ENCODE measurements at regions not wholly inside any gene's neighbourhood (a gene's known extent, or its start where the extent isn't known, plus 50 kb on each side); places are given as distances from the start of the nearest gene placed in this dataset.
A peak's percentile ranks its signal among the peaks of the same experiment; 100 is the strongest.

GRCh38 chr1:229751610-229752009 lies 125.6 kb downstream of the URB2 start:
- POLR2A ChIA-PET: no interaction called here

GRCh38 chr1:229752679-229753078 lies 126.6 kb downstream of the URB2 start:
- Mint-ChIP-seq H3K4me3 (no peak overlapping the region), H3K27me3 (ENCODE audit: low read depth) (no peaks in the 10 kb centered on the region), H3K9me3 (ENCODE audit: insufficient read depth) (no peaks in the 10 kb centered on the region), H3K27ac (no peak overlapping the region), H3K4me1 (ENCODE audit: low read depth) (peaks cover 10% of the 10 kb centered on the region), H3K36me3 (ENCODE audit: low read depth) (no peaks in the 10 kb centered on the region)
- DNase-seq: no peak
- no peak for ATAC-seq
- ChIA-PET POLR2A (no interaction called here), CTCF (no interaction called here)

More at GRCh38 chr1:229751610-229752009, 125.6 kb downstream of the URB2 start:
- CTCF ChIA-PET: no interaction called here
- H3K27me3 Mint-ChIP-seq (ENCODE audit: low read depth): no peaks in the 10 kb centered on the region
- H3K9me3 Mint-ChIP-seq (ENCODE audit: insufficient read depth): no peaks in the 10 kb centered on the region
- ATAC-seq (no peak), DNase-seq (no peak)
- H3K36me3 Mint-ChIP-seq (ENCODE audit: low read depth): no peaks in the 10 kb centered on the region
- H3K4me3 Mint-ChIP-seq: no peak overlapping the region
- H3K4me1 Mint-ChIP-seq (ENCODE audit: low read depth): peaks cover 10% of the 10 kb centered on the region
- no peak overlapping the region for H3K27ac Mint-ChIP-seq

- Mint-ChIP-seq H3K27me3 (ENCODE audit: low read depth) (no peaks in the 10 kb centered on the region), H3K36me3 (ENCODE audit: low read depth) (no peaks in the 10 kb centered on the region), H3K4me1 (ENCODE audit: low read depth) (peaks cover 10% of the 10 kb centered on the region), H3K27ac (peak overlapping the region; percentile 69), H3K4me3 (peak overlapping the region; percentile 19), H3K9me3 (ENCODE audit: insufficient read depth) (no peaks in the 10 kb centered on the region)
- ChIA-PET POLR2A (no interaction called here), CTCF (no interaction called here)
- peak; percentile 55 for ATAC-seq
- DNase-seq: no peak
Observed at GRCh38 chr1:229753764-229754551, 127.9 kb downstream of the URB2 start.

- POLR2A ChIA-PET: no interaction called here
- Mint-ChIP-seq H3K9me3 (ENCODE audit: insufficient read depth) (no peaks in the 10 kb centered on the region), H3K4me3 (no peak overlapping the region), H3K4me1 (ENCODE audit: low read depth) (peaks cover 10% of the 10 kb centered on the region), H3K27ac (no peak overlapping the region), H3K36me3 (ENCODE audit: low read depth) (no peaks in the 10 kb centered on the region), H3K27me3 (ENCODE audit: low read depth) (no peaks in the 10 kb centered on the region)
- CTCF ChIA-PET: no interaction called here
- DNase-seq: no peak
- no peak for ATAC-seq
Observed at GRCh38 chr1:229756666-229757065, 130.6 kb downstream of the URB2 start.

GRCh38 chr1:229757226-229757625 lies 131.2 kb downstream of the URB2 start:
- peaks cover 10% of the 10 kb centered on the region for H3K4me1 Mint-ChIP-seq (ENCODE audit: low read depth)
- ATAC-seq (no peak), DNase-seq (no peak)
- H3K27me3 Mint-ChIP-seq (ENCODE audit: low read depth): no peaks in the 10 kb centered on the region
- no peaks in the 10 kb centered on the region for H3K9me3 Mint-ChIP-seq (ENCODE audit: insufficient read depth)
- CTCF ChIA-PET: no interaction called here
- no peak overlapping the region for H3K27ac Mint-ChIP-seq
- POLR2A ChIA-PET: no interaction called here
- no peak overlapping the region for H3K4me3 Mint-ChIP-seq
- no peaks in the 10 kb centered on the region for H3K36me3 Mint-ChIP-seq (ENCODE audit: low read depth)

- CTCF ChIA-PET: no interaction called here
- H3K36me3 Mint-ChIP-seq (ENCODE audit: low read depth): no peaks in the 10 kb centered on the region
- H3K4me3 Mint-ChIP-seq: no peak overlapping the region
- peaks cover 1% of the 10 kb centered on the region for H3K27me3 Mint-ChIP-seq (ENCODE audit: low read depth)
- H3K27ac Mint-ChIP-seq: no peak overlapping the region
- H3K4me1 Mint-ChIP-seq (ENCODE audit: low read depth): peaks cover 10% of the 10 kb centered on the region
- DNase-seq (no peak), ATAC-seq (no peak)
- H3K9me3 Mint-ChIP-seq (ENCODE audit: insufficient read depth): no peaks in the 10 kb centered on the region
- POLR2A ChIA-PET: no interaction called here
Observed at GRCh38 chr1:229758101-229759036, 132.3 kb downstream of the URB2 start.

- Mint-ChIP-seq H3K36me3 (ENCODE audit: low read depth) (no peaks in the 10 kb centered on the region), H3K4me3 (no peak overlapping the region), H3K27me3 (ENCODE audit: low read depth) (peaks cover 2% of the 10 kb centered on the region), H3K9me3 (ENCODE audit: insufficient read depth) (no peaks in the 10 kb centered on the region), H3K4me1 (ENCODE audit: low read depth) (peaks cover 4% of the 10 kb centered on the region), H3K27ac (no peak overlapping the region)
- CTCF ChIA-PET: no interaction called here
- ATAC-seq: no peak
- no peak for DNase-seq
- POLR2A ChIA-PET: no interaction called here
Observed at GRCh38 chr1:229759037-229759435, 133.0 kb downstream of the URB2 start.

- Mint-ChIP-seq H3K27ac (no peak overlapping the region), H3K36me3 (ENCODE audit: low read depth) (no peaks in the 10 kb centered on the region), H3K9me3 (ENCODE audit: insufficient read depth) (no peaks in the 10 kb centered on the region), H3K27me3 (ENCODE audit: low read depth) (peaks cover 6% of the 10 kb centered on the region), H3K4me3 (no peak overlapping the region), H3K4me1 (ENCODE audit: low read depth) (no peaks in the 10 kb centered on the region)
- ATAC-seq: no peak
- no peak for DNase-seq
- ChIA-PET CTCF (no interaction called here), POLR2A (no interaction called here)
Observed at GRCh38 chr1:229759586-229759985, 133.5 kb downstream of the URB2 start.

- H3K4me1 Mint-ChIP-seq (ENCODE audit: low read depth): no peaks in the 10 kb centered on the region
- H3K9me3 Mint-ChIP-seq (ENCODE audit: insufficient read depth): no peaks in the 10 kb centered on the region
- ATAC-seq: no peak
- H3K27ac Mint-ChIP-seq: no peak overlapping the region
- no peak overlapping the region for H3K4me3 Mint-ChIP-seq
- ChIA-PET POLR2A (no interaction called here), CTCF (no interaction called here)
- H3K36me3 Mint-ChIP-seq (ENCODE audit: low read depth): no peaks in the 10 kb centered on the region
- DNase-seq: no peak
- H3K27me3 Mint-ChIP-seq (ENCODE audit: low read depth): peaks cover 6% of the 10 kb centered on the region
Observed at GRCh38 chr1:229760478-229760996, 134.5 kb downstream of the URB2 start.

- H3K4me1 Mint-ChIP-seq (ENCODE audit: low read depth): no peaks in the 10 kb centered on the region
- H3K27ac Mint-ChIP-seq: no peak overlapping the region
Observed at GRCh38 chr1:229762891-229763290, 136.8 kb downstream of the URB2 start.

GRCh38 chr1:229768232-229768631 lies 142.2 kb downstream of the URB2 start:
- DNase-seq: no peak
- CTCF ChIA-PET: no interaction called here
- Mint-ChIP-seq H3K27ac (no peak overlapping the region), H3K27me3 (ENCODE audit: low read depth) (peaks cover 16% of the 10 kb centered on the region), H3K9me3 (ENCODE audit: insufficient read depth) (no peaks in the 10 kb centered on the region), H3K4me1 (ENCODE audit: low read depth) (no peaks in the 10 kb centered on the region), H3K4me3 (no peak overlapping the region), H3K36me3 (ENCODE audit: low read depth) (no peaks in the 10 kb centered on the region)
- ATAC-seq: no peak
- POLR2A ChIA-PET: no interaction called here

More at GRCh38 chr1:229762891-229763290, 136.8 kb downstream of the URB2 start:
- no peaks in the 10 kb centered on the region for H3K9me3 Mint-ChIP-seq (ENCODE audit: insufficient read depth)
- ATAC-seq (no peak), DNase-seq (no peak)
- H3K27me3 Mint-ChIP-seq (ENCODE audit: low read depth): peaks cover 11% of the 10 kb centered on the region
- H3K36me3 Mint-ChIP-seq (ENCODE audit: low read depth): no peaks in the 10 kb centered on the region
- CTCF ChIA-PET: no interaction called here
- POLR2A ChIA-PET: no interaction called here
- no peak overlapping the region for H3K4me3 Mint-ChIP-seq

- POLR2A ChIA-PET: no interaction called here
- Mint-ChIP-seq H3K9me3 (ENCODE audit: insufficient read depth) (no peaks in the 10 kb centered on the region), H3K27ac (no peak overlapping the region), H3K4me3 (no peak overlapping the region), H3K27me3 (ENCODE audit: low read depth) (peaks cover 16% of the 10 kb centered on the region), H3K4me1 (ENCODE audit: low read depth) (no peaks in the 10 kb centered on the region), H3K36me3 (ENCODE audit: low read depth) (no peaks in the 10 kb centered on the region)
- CTCF ChIA-PET: no interaction called here
- ATAC-seq: no peak
- no peak for DNase-seq
Observed at GRCh38 chr1:229769006-229769405, 143.0 kb downstream of the URB2 start.

Measured in activated CD8-positive, alpha-beta T cell treated with anti-CD3 and anti-CD28 coated beads, Interleukin-2, amount 10 ng/mL, durations not matched to agents 7 days and 5 days (primary cell).